ENCODE measurements at regions not wholly inside any gene's neighbourhood (a gene's known extent, or its start where the extent isn't known, plus 50 kb on each side); places are given as distances from the start of the nearest gene placed in this dataset.

- H3K27ac ChIP-seq (ENCODE audit: insufficient read depth in 1 of 2, low read depth in 1 of 2, low read length in 2 of 2, poor library complexity in 1 of 2, severe bottlenecking in 2 of 2) = no peak overlapping the region
These were observed 199.5 kb upstream of the HS3ST1 start for GRCh38 chr4:11628093-11628725.

GRCh38 chr4:11626066-11626465, 197.4 kb upstream of the HS3ST1 start:
- Histone ChIP-seq H3K9me3 (ENCODE audit: control extremely low read depth in 1 of 5, control insufficient read depth in 4 of 5, insufficient read depth in 2 of 5, low read depth in 1 of 5, low read length in 4 of 5) (no peaks in the 10 kb centered on the region), H3K27ac (ENCODE audit: insufficient read depth in 1 of 2, low read depth in 1 of 2, low read length in 2 of 2, poor library complexity in 1 of 2, severe bottlenecking in 2 of 2) (no peak overlapping the region), H3K4me3 (ENCODE audit: control insufficient read depth in 1 of 7, extremely low read depth in 1 of 7, insufficient read depth in 4 of 7, low read depth in 2 of 7, low read length in 6 of 7) (no peak overlapping the region), H3K36me3 (ENCODE audit: control insufficient read depth in 4 of 4, insufficient read depth in 4 of 4, low read length in 3 of 4) (no peaks in the 10 kb centered on the region), H3K4me1 (ENCODE audit: control extremely low read depth in 1 of 4, control insufficient read depth in 4 of 4, insufficient read depth in 4 of 4, low read length in 3 of 4) (no peaks in the 10 kb centered on the region), H3K27me3 (replicated peaks in 2 of 5; ENCODE audit: control insufficient read depth in 4 of 5, insufficient read depth in 5 of 5, low read length in 4 of 5) (no peaks in the 10 kb centered on the region)
- DNase-seq = no peak
- WGBS (ENCODE audit: insufficient coverage) = 100% methylated on average over 2 of the region's 4 CpGs
- CTCF ChIA-PET = no interaction called here
- POLR2A ChIA-PET = no interaction called here

More at GRCh38 chr4:11628093-11628725, 199.5 kb upstream of the HS3ST1 start:
- Histone ChIP-seq H3K36me3 (ENCODE audit: control insufficient read depth in 4 of 4, insufficient read depth in 4 of 4, low read length in 3 of 4) (no peaks in the 10 kb centered on the region), H3K27me3 (replicated peaks in 2 of 5; ENCODE audit: control insufficient read depth in 4 of 5, insufficient read depth in 5 of 5, low read length in 4 of 5) (no peaks in the 10 kb centered on the region), H3K9me3 (ENCODE audit: control extremely low read depth in 1 of 5, control insufficient read depth in 4 of 5, insufficient read depth in 2 of 5, low read depth in 1 of 5, low read length in 4 of 5) (no peaks in the 10 kb centered on the region), H3K4me3 (ENCODE audit: control insufficient read depth in 1 of 7, extremely low read depth in 1 of 7, insufficient read depth in 4 of 7, low read depth in 2 of 7, low read length in 6 of 7) (no peak overlapping the region), H3K4me1 (ENCODE audit: control extremely low read depth in 1 of 4, control insufficient read depth in 4 of 4, insufficient read depth in 4 of 4, low read length in 3 of 4) (no peaks in the 10 kb centered on the region)
- POLR2A ChIA-PET = no interaction called here
- CTCF ChIA-PET = no interaction called here
- DNase-seq = no peak

- Histone ChIP-seq H3K36me3 (ENCODE audit: control insufficient read depth in 4 of 4, insufficient read depth in 4 of 4, low read length in 3 of 4) (no peaks in the 10 kb centered on the region), H3K4me3 (ENCODE audit: control insufficient read depth in 1 of 7, extremely low read depth in 1 of 7, insufficient read depth in 4 of 7, low read depth in 2 of 7, low read length in 6 of 7) (no peak overlapping the region), H3K27me3 (replicated peaks in 2 of 5; ENCODE audit: control insufficient read depth in 4 of 5, insufficient read depth in 5 of 5, low read length in 4 of 5) (no peaks in the 10 kb centered on the region), H3K9me3 (ENCODE audit: control extremely low read depth in 1 of 5, control insufficient read depth in 4 of 5, insufficient read depth in 2 of 5, low read depth in 1 of 5, low read length in 4 of 5) (no peaks in the 10 kb centered on the region), H3K27ac (ENCODE audit: insufficient read depth in 1 of 2, low read depth in 1 of 2, low read length in 2 of 2, poor library complexity in 1 of 2, severe bottlenecking in 2 of 2) (no peak overlapping the region), H3K4me1 (ENCODE audit: control extremely low read depth in 1 of 4, control insufficient read depth in 4 of 4, insufficient read depth in 4 of 4, low read length in 3 of 4) (no peaks in the 10 kb centered on the region)
- POLR2A ChIA-PET = no interaction called here
- WGBS (ENCODE audit: insufficient coverage) = 99% methylated on average over 7 of the region's 7 CpGs
- DNase-seq = no peak
- CTCF ChIA-PET = interaction anchor here (0.9 kb wide), 1 partner anchor 12 kb away, joined by 3 read pairs; no protein-coding TSS in a partner anchor
These were observed 196.5 kb upstream of the HS3ST1 start for GRCh38 chr4:11625211-11625610.

- no peak overlapping the region for H3K4me3 ChIP-seq (ENCODE audit: control insufficient read depth in 1 of 7, extremely low read depth in 1 of 7, insufficient read depth in 4 of 7, low read depth in 2 of 7, low read length in 6 of 7)
These were observed 195.7 kb upstream of the HS3ST1 start for GRCh38 chr4:11624370-11624769.

GRCh38 chr4:11623726-11624037, 195.0 kb upstream of the HS3ST1 start:
- CTCF ChIA-PET = interaction anchor here (1.1 kb wide), 2 partner anchors 198 to 1070 kb away, joined by 3 read pairs; no protein-coding TSS in a partner anchor
- H3K9me3 ChIP-seq (ENCODE audit: control extremely low read depth in 1 of 5, control insufficient read depth in 4 of 5, insufficient read depth in 2 of 5, low read depth in 1 of 5, low read length in 4 of 5) = no peaks in the 10 kb centered on the region
- no peak overlapping the region for H3K27ac ChIP-seq (ENCODE audit: insufficient read depth in 1 of 2, low read depth in 1 of 2, low read length in 2 of 2, poor library complexity in 1 of 2, severe bottlenecking in 2 of 2)
- H3K27me3 ChIP-seq (replicated peaks in 2 of 5; ENCODE audit: control insufficient read depth in 4 of 5, insufficient read depth in 5 of 5, low read length in 4 of 5) = no peaks in the 10 kb centered on the region
- 80% methylated on average over 1 of the region's 1 CpG for WGBS (ENCODE audit: insufficient coverage)
- DNase-seq = peak; percentile 23 to 33 (median 30)
- H3K4me1 ChIP-seq (ENCODE audit: control extremely low read depth in 1 of 4, control insufficient read depth in 4 of 4, insufficient read depth in 4 of 4, low read length in 3 of 4) = peaks cover 0 to 2% (median 0%) of the 10 kb centered on the region in 4 experiments
- no peak overlapping the region for H3K4me3 ChIP-seq (ENCODE audit: control insufficient read depth in 1 of 7, extremely low read depth in 1 of 7, insufficient read depth in 4 of 7, low read depth in 2 of 7, low read length in 6 of 7)
- H3K36me3 ChIP-seq (ENCODE audit: control insufficient read depth in 4 of 4, insufficient read depth in 4 of 4, low read length in 3 of 4) = no peaks in the 10 kb centered on the region
- POLR2A ChIA-PET = no interaction called here

More at GRCh38 chr4:11624370-11624769, 195.7 kb upstream of the HS3ST1 start:
- peak in 1 of 3 donors; percentile 2 for DNase-seq
- H3K36me3 ChIP-seq (ENCODE audit: control insufficient read depth in 4 of 4, insufficient read depth in 4 of 4, low read length in 3 of 4) = no peaks in the 10 kb centered on the region
- ChIA-PET CTCF (interaction anchor here (0.9 to 1.1 kb wide), 3 partner anchors 11 to 1071 kb away, joined by 3 read pairs; no protein-coding TSS in a partner anchor), POLR2A (no interaction called here)
- H3K4me1 ChIP-seq (ENCODE audit: control extremely low read depth in 1 of 4, control insufficient read depth in 4 of 4, insufficient read depth in 4 of 4, low read length in 3 of 4) = no peaks in the 10 kb centered on the region
- H3K9me3 ChIP-seq (ENCODE audit: control extremely low read depth in 1 of 5, control insufficient read depth in 4 of 5, insufficient read depth in 2 of 5, low read depth in 1 of 5, low read length in 4 of 5) = no peaks in the 10 kb centered on the region
- no peaks in the 10 kb centered on the region for H3K27me3 ChIP-seq (replicated peaks in 2 of 5; ENCODE audit: control insufficient read depth in 4 of 5, insufficient read depth in 5 of 5, low read length in 4 of 5)
- H3K27ac ChIP-seq (ENCODE audit: insufficient read depth in 1 of 2, low read depth in 1 of 2, low read length in 2 of 2, poor library complexity in 1 of 2, severe bottlenecking in 2 of 2) = no peak overlapping the region
- WGBS (ENCODE audit: insufficient coverage) = 30% methylated on average over 2 of the region's 2 CpGs

GRCh38 chr4:11622961-11623725, 194.4 kb upstream of the HS3ST1 start:
- ChIA-PET POLR2A (no interaction called here), CTCF (interaction anchor here (1.1 kb wide), 1 partner anchor 197 kb away, joined by 3 read pairs; no protein-coding TSS in a partner anchor)
- no peak for DNase-seq
- no peak overlapping the region for H3K27ac ChIP-seq (ENCODE audit: insufficient read depth in 1 of 2, low read depth in 1 of 2, low read length in 2 of 2, poor library complexity in 1 of 2, severe bottlenecking in 2 of 2)
- peaks cover 0 to 6% (median 0%) of the 10 kb centered on the region in 4 experiments for H3K4me1 ChIP-seq (ENCODE audit: control extremely low read depth in 1 of 4, control insufficient read depth in 4 of 4, insufficient read depth in 4 of 4, low read length in 3 of 4)
- no peaks in the 10 kb centered on the region for H3K27me3 ChIP-seq (replicated peaks in 2 of 5; ENCODE audit: control insufficient read depth in 4 of 5, insufficient read depth in 5 of 5, low read length in 4 of 5)
- 100% methylated on average over 7 of the region's 10 CpGs for WGBS (ENCODE audit: insufficient coverage)
- H3K36me3 ChIP-seq (ENCODE audit: control insufficient read depth in 4 of 4, insufficient read depth in 4 of 4, low read length in 3 of 4) = no peaks in the 10 kb centered on the region
- H3K4me3 ChIP-seq (ENCODE audit: control insufficient read depth in 1 of 7, extremely low read depth in 1 of 7, insufficient read depth in 4 of 7, low read depth in 2 of 7, low read length in 6 of 7) = no peak overlapping the region
- H3K9me3 ChIP-seq (ENCODE audit: control extremely low read depth in 1 of 5, control insufficient read depth in 4 of 5, insufficient read depth in 2 of 5, low read depth in 1 of 5, low read length in 4 of 5) = no peaks in the 10 kb centered on the region

GRCh38 chr4:11620861-11621260, 192.2 kb upstream of the HS3ST1 start:
- H3K36me3 ChIP-seq (ENCODE audit: control insufficient read depth in 4 of 4, insufficient read depth in 4 of 4, low read length in 3 of 4) = no peaks in the 10 kb centered on the region
- WGBS (ENCODE audit: insufficient coverage) = 89% methylated on average over 2 of the region's 2 CpGs
- H3K4me3 ChIP-seq (ENCODE audit: control insufficient read depth in 1 of 7, extremely low read depth in 1 of 7, insufficient read depth in 4 of 7, low read depth in 2 of 7, low read length in 6 of 7) = no peak overlapping the region
- ChIA-PET POLR2A (no interaction called here), CTCF (no interaction called here)
- H3K27ac ChIP-seq (ENCODE audit: insufficient read depth in 1 of 2, low read depth in 1 of 2, low read length in 2 of 2, poor library complexity in 1 of 2, severe bottlenecking in 2 of 2) = no peak overlapping the region
- no peaks in the 10 kb centered on the region for H3K9me3 ChIP-seq (ENCODE audit: control extremely low read depth in 1 of 5, control insufficient read depth in 4 of 5, insufficient read depth in 2 of 5, low read depth in 1 of 5, low read length in 4 of 5)
- DNase-seq = no peak
- no peaks in the 10 kb centered on the region for H3K27me3 ChIP-seq (replicated peaks in 2 of 5; ENCODE audit: control insufficient read depth in 4 of 5, insufficient read depth in 5 of 5, low read length in 4 of 5)
- H3K4me1 ChIP-seq (ENCODE audit: control extremely low read depth in 1 of 4, control insufficient read depth in 4 of 4, insufficient read depth in 4 of 4, low read length in 3 of 4) = peaks cover 0 to 6% (median 0%) of the 10 kb centered on the region in 4 experiments
